ENCODE measurements at regions not wholly inside any gene's neighbourhood (a gene's known extent, or its start where the extent isn't known, plus 50 kb on each side); places are given as distances from the start of the nearest gene placed in this dataset.
"Not testable (repeated sequence)": the region's sequence is repeated elsewhere in the genome, so short reads cannot be mapped to it uniquely, and the experiment has no call there.

GRCh38 chr7:155227004-155227787 is 70.5 kb upstream of the INSIG1 start:
- DNase-seq (ENCODE audit: low read depth in 4 of 4, low spot score in 3 of 4): no peak

DNA sequence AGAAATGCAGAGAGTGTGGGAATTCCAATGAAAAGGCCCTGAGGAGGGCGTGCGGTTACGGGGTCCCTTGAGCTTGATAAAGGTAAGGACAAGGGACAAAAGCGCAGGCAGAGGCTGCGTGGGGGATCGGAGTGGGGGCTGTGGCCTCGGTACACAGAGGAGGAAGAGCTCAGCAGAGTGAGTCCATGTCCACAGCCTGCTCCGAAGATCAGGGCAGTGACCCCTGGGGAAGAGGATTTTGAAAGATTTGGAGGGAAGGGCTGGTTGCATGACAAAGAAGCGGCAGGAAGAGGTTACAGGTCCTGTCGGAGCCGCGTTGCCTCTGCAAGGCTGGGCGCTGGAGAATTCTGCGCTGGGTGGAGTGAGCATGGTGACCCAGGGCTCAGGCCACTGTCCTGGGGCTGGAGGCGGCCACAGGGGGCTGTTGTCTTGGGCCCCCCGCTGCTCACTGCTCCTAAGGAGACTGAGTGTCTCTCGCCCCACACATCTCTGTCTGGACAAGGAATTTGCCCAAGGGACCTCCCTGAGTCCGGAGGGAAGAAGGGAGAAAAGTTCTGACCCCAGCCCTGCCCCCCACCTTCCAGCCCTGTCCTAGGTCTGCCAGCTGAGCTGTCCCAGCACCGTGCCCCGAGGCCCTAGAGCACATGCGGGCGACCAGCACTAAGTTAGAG is 69.8 kb upstream of the INSIG1 start:
- DNase-seq (ENCODE audit: low read depth in 4 of 4, low spot score in 3 of 4): no peak

DNA sequence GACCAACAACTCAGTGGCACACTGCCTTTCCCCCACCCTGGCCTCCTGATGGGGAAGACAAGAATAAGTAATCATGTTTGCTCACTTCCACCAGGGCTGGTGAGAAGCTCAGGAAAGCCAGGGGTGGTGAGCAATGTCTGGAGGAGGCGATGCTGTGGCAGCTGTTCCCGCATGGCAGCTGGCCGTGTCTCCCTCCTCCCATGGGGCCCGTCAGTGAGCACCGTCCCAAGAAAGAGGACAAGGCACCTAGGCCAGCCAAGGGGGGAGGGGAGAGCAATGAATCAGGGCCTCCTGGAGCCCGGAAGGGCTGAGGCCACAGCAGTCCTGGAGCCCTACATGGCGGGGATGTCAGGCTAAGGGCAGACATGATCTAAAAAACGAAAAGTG is 69.2 kb upstream of the INSIG1 start:
- DNase-seq (ENCODE audit: low read depth in 4 of 4, low spot score in 3 of 4): no peak

GRCh38 chr7:155228894-155229293 is 68.8 kb upstream of the INSIG1 start:
- no peak for DNase-seq (ENCODE audit: low read depth in 4 of 4, low spot score in 3 of 4)

DNA sequence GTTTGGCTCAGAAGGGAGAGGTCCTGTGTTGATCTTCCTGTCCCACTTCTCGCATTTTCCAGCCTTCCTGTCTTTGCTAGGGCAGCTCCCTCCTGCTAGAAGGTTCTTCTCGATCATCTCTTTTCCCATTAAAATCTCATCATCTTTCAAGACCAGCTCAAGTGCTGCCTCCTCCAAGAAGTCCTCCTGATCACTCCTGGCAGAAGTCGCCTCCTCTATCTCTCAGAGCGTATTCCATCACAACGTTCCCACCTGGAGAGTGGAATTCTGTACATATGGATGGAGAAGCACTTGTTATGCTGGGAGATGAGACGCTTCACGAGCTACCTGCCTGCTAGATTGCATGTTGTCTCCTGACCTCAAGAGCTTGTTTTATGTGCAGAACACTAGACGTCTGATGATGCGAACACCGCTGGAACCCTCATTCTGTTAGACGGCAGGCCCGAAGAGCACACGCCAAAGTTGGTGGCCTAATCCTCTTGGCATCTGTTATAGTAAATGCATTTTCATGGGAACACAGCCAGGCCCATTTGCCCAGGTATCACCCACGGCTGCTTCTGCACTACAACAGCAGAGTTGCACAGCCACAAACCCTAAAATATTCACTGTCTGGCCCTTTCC is 68.0 kb upstream of the INSIG1 start:
- DNase-seq (ENCODE audit: low read depth in 4 of 4, low spot score in 3 of 4): no peak

DNA sequence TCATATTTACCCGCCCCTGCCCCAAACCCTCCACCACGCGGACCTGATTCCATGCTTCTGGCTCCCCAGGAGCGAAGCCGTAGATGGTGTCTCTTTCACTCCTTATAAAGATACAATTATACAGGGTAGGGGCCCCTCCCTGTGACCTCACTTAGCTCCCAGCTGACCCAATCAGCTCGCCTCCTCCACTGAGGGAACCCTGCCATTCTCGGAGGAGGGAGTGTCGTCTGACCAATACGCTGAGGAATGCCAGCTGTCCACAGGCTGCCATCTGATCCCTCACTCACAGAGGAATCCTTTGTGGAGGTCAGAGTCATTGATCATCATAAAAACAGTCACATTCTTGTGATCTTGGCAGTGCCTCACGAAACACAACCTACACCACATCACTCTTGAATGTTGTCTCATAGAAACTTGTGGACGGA is 67.5 kb upstream of the INSIG1 start:
- peak in 1 of 4 donors; percentile 58 for DNase-seq (ENCODE audit: low read depth in 4 of 4, low spot score in 3 of 4)

GRCh38 chr7:155231241-155231800 is 66.4 kb upstream of the INSIG1 start:
- DNase-seq (ENCODE audit: low read depth in 4 of 4, low spot score in 3 of 4): no peak

GRCh38 chr7:155231941-155232340 is 65.7 kb upstream of the INSIG1 start:
- DNase-seq (ENCODE audit: low read depth in 4 of 4, low spot score in 3 of 4): no peak

DNA sequence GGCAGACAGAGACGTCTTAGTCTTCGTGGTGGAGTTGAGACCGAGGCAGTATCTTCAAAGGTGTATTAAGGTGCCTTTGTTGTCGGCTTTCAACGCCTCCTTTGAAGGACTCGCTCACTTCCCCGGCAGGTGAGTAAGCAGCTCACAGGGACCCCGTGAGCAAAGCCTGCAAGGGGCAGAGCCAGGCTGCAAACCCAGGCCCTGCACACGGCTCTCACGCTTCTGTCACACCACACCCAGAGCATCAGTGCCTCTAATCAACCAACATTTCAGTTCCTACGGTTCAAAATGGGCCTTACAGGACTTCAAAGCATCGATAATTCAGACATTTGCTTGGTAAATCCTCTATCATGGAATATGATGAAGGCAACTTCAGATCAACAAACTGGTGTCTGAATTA is 64.8 kb upstream of the INSIG1 start:
- no peak for DNase-seq (ENCODE audit: low read depth in 4 of 4, low spot score in 3 of 4)

GRCh38 chr7:155233311-155234157 is 64.1 kb upstream of the INSIG1 start:
- DNase-seq (ENCODE audit: low read depth in 4 of 4, low spot score in 3 of 4): no peak

DNA sequence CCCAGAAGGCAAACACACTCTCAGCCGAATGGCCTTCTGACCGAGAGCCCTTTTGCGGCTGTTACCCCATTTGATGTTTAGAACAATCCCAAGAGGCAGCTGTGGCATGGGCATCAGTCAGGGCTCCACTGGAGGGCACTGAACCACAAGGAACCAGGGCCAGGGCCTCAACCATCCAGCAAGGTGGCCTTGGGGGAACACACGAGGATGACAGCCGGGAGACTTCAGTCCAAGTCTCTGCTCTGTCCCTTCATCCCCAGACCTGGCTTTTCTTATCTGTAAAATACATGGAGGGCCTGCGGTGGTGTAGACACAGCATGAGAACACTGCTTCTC is 63.6 kb upstream of the INSIG1 start:
- DNase-seq (ENCODE audit: low read depth in 4 of 4, low spot score in 3 of 4): no peak

GRCh38 chr7:155234950-155235789 is 62.5 kb upstream of the INSIG1 start:
- DNase-seq (ENCODE audit: low read depth in 4 of 4, low spot score in 3 of 4): no peak

- DNase-seq (ENCODE audit: low read depth in 4 of 4, low spot score in 3 of 4): no peak
These were observed 61.3 kb upstream of the INSIG1 start for GRCh38 chr7:155236386-155236785.

- no peak for DNase-seq (ENCODE audit: low read depth in 4 of 4, low spot score in 3 of 4)
These were observed 60.4 kb upstream of the INSIG1 start for GRCh38 chr7:155237297-155237696.

DNA sequence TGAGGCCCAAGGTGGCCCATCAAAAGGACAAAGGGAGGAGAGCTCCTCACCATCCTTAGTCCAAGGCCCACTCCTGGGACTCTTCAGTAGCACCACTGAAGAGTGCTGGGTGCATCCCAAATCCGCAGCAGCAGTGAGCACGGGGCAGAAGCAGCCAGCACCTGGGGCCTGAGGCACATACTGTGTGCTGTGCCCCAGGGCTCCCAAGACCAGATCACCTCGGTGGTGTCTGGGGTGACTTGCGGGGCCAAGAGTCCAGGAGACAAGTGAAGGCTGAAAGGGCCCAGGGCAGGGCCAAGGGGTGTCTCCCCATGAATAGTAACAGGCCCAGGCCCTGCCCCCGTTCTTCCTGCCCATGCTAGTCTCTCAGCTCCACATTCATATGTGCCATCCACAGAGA is 59.9 kb upstream of the INSIG1 start:
- no peak for DNase-seq (ENCODE audit: low read depth in 4 of 4, low spot score in 3 of 4)

DNA sequence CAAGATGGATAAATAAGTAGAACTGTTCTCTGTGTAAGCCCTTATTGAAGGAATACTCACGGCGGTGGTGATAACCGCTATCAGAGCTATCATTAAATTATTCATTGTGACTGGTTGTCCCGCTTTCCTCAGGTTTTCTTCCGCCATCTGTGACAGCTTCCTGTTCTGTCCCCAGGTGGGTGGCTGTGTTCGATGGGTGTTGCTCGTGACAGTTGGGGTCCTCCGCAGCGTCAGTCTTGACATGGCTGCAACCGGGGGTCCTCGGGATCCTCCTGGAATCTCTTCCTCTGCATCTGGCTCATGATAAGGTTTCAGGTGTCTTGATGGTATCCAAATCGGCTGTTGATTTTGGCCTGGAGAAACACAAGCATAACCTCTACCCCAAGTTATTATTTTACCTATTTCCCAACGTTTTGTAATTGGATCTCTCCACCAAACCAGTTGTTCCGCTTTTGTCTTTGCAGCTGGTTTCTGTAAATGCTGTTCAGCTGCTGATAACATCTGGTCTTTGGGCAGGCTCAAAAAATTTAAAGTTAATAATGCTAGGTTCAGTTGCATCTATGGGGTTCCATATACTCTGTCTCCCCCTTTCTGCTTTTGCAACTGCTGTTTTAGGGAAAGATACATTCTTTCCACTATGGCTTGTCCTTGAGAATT is 58.1 kb upstream of the INSIG1 start:
- DNase-seq (ENCODE audit: low read depth in 4 of 4, low spot score in 3 of 4): not testable (repeated sequence)

GRCh38 chr7:155244675-155245074 is 53.0 kb upstream of the INSIG1 start:
- DNase-seq (ENCODE audit: low read depth in 4 of 4, low spot score in 3 of 4): no peak

DNA sequence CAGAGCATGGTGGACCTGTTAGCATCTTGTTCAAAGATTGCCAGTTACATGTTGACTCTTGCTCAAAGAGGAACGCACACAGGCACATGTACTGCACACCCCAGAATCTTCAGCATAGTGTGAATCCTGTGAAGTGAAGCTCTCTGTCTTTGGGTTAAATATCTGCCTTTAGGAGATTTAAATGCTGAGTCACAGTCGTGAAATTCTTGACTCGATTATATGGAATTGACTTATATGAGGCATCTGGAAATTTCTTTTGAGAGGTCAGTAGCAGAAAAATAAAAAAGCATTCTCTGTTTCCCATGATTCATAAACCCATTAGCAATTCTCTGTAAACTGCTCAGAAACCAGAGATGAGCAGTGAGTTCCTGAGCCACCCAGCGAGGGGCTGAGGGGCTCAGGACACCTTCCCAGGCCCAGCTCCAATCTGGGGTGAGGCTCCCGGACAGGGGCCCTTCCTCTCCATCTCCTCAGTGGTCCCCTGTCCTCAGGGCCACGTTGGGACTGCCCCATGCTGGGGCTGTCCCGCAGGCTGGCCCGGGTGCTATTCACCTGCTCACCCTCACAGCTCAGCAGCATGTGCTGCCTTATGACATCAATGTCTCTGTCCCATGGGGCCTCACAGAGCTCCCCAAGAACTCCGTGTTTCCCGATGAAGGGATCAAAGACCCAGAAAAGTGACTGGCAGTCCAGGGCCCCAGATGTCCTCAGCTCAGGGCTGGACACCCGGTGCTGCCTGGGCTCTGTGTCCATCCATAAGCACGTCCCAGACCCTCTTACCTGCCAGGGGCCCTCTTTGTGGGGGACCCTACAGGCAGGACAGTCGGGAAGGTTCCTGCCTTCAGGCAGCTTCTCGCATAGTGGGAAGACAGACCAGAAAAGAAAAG is 50.0 kb upstream of the INSIG1 start:
- DNase-seq (ENCODE audit: low read depth in 4 of 4, low spot score in 3 of 4): no peak
